Hematopoietic multipotent progenitor cell treated with erythropoietin and hydrocortisone succinate and interleukin-3 and kit ligand, for 6 days (in vitro differentiated cells): ENCODE measurements at regions not wholly inside any gene's neighbourhood (a gene's known extent, or its start where the extent isn't known, plus 50 kb on each side); places are given as distances from the start of the nearest gene placed in this dataset.

Experiments used
- DNase-seq: peaks from one replicate; pipeline ENCODE4 v3.0.0-alpha.2; 2015

- peak; percentile 64 for DNase-seq
Observed at GRCh38 chr3:34260271-34261000, 462.0 kb downstream of the PDCD6IP start.

GRCh38 chr3:34261001-34261385 is 462.6 kb downstream of the PDCD6IP start:
- no peak for DNase-seq

- peak; percentile 7 for DNase-seq
Observed at GRCh38 chr3:34263101-34263621, 464.7 kb downstream of the PDCD6IP start.

GRCh38 chr3:34264337-34265041 is 466.1 kb downstream of the PDCD6IP start:
- no peak for DNase-seq

GRCh38 chr3:34267088-34267487 is 468.7 kb downstream of the PDCD6IP start:
- DNase-seq: no peak

GRCh38 chr3:34268032-34268709 is 469.7 kb downstream of the PDCD6IP start:
- DNase-seq: peak; percentile 16

GRCh38 chr3:34275811-34276210 is 477.4 kb downstream of the PDCD6IP start:
- no peak for DNase-seq

- no peak for DNase-seq
Observed at GRCh38 chr3:34276342-34276741, 477.9 kb downstream of the PDCD6IP start.

- DNase-seq: no peak
Observed at GRCh38 chr3:34277110-34277509, 478.7 kb downstream of the PDCD6IP start.

- no peak for DNase-seq
Observed at GRCh38 chr3:34279901-34280300, 481.5 kb downstream of the PDCD6IP start.

GRCh38 chr3:34283751-34284150 is 485.3 kb downstream of the PDCD6IP start:
- DNase-seq: no peak

- no peak for DNase-seq
Observed at GRCh38 chr3:34284959-34285826, 486.8 kb downstream of the PDCD6IP start.

- no peak for DNase-seq
Observed at GRCh38 chr3:34285827-34286188, 487.4 kb downstream of the PDCD6IP start.

- DNase-seq: no peak
Observed at GRCh38 chr3:34292605-34293300, 494.3 kb downstream of the PDCD6IP start.

- DNase-seq: no peak
Observed at GRCh38 chr3:34294240-34294639, 495.8 kb downstream of the PDCD6IP start.

- no peak for DNase-seq
Observed at GRCh38 chr3:34296796-34297195, 498.4 kb downstream of the PDCD6IP start.

GRCh38 chr3:34298653-34299052 is 500.2 kb downstream of the PDCD6IP start:
- DNase-seq: no peak

GRCh38 chr3:34300621-34301020 is 502.2 kb downstream of the PDCD6IP start:
- no peak for DNase-seq

GRCh38 chr3:34301313-34301712 is 502.9 kb downstream of the PDCD6IP start:
- no peak for DNase-seq

- DNase-seq: no peak
Observed at GRCh38 chr3:34305266-34305665, 506.8 kb downstream of the PDCD6IP start.

GRCh38 chr3:34312684-34313083 is 514.3 kb downstream of the PDCD6IP start:
- no peak for DNase-seq

GRCh38 chr3:34319881-34320280 is 521.5 kb downstream of the PDCD6IP start:
- no peak for DNase-seq
